HG02943 (cell line): ENCODE measurements at regions not wholly inside any gene's neighbourhood (a gene's known extent, or its start where the extent isn't known, plus 50 kb on each side); places are given as distances from the start of the nearest gene placed in this dataset.
"Not testable (repeated sequence)": the region's sequence is repeated elsewhere in the genome, so short reads cannot be mapped to it uniquely, and the experiment has no call there.

Experiments
- ATAC-seq: cut with Tn5 transposase; IDR thresholded peaks from one replicate; pipeline ENCODE4 v1.9.1; 2021; ENCODE audit warnings: mild to moderate bottlenecking, low read depth, moderate library complexity; ENCODE audit not compliant: unreplicated experiment

DNA sequence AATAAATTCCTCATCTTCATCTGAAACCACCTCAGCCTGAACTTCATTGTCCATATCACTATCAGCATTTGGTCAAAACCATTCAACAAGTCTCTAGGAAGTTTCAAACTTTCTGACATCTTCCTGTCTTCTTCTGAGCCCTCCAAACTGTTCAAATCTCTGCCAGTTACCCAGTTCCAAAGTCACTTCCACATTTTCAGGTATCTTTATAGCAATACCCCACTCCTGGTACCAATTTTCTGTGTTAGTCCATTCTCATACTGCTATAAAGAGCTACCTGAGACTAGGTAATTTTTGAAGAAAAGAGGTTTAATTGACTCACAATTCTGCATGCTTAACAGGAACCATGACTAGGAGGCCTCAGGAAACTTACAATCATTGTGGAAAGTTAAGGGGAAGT lies 250.4 kb downstream of the SLITRK6 start:
- ATAC-seq: not testable (repeated sequence)

DNA sequence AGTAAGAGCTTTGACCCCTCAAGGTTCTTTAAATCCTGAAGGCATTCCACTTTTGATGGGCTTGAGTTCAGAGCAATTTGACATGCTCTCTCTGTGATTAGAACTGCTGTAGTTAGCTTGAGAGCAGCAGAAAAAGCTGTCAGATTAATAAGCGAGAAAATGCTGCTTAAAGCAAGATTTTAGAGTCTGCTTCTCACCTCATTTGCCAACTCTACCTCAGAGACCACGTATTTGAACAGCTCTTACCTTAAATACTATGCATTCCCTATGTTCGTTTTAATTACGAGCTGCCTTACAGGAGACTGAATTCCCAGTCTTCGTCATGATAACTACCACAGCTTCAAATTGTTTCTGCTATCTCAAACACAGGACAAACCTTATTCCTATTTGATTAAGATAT lies 253.4 kb downstream of the SLITRK6 start:
- no peak for ATAC-seq

DNA sequence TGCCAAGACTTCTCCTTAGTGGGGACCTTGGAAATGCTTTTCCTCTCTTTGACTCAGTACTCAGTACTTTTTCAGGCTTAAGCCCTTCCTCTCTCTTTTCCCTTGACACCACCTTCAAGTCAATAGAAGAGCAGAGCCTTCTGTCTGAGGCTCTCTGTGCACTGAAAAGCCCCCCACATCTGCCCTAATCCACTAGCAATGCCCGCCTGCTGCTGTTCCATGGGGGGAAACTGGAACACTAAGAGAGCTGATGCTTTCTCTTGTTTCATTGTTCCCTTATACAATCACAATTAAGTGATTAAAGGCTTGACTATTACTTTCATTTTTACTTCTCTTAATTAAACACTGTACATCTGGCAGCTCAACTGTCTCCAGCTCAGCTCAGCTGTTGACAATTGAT lies 254.5 kb downstream of the SLITRK6 start:
- ATAC-seq: no peak

DNA sequence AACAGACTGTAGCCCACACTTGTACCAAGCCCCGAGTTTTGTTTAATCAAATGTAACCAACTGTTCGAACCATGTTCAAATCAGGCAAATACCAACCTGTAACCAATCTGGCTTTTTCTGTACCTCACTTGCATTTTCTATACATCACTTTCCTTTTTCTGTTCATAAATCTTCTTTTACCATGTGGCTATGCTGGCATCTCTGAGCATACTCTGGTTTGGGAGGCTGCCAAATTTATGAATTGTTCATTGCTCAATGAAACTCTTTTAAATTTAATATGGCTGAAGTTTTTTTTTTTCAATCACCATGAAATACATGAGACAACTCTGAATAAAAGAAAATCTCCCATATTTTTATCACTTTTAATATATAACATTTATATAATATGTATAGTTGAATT lies 256.1 kb downstream of the SLITRK6 start:
- no peak for ATAC-seq

DNA sequence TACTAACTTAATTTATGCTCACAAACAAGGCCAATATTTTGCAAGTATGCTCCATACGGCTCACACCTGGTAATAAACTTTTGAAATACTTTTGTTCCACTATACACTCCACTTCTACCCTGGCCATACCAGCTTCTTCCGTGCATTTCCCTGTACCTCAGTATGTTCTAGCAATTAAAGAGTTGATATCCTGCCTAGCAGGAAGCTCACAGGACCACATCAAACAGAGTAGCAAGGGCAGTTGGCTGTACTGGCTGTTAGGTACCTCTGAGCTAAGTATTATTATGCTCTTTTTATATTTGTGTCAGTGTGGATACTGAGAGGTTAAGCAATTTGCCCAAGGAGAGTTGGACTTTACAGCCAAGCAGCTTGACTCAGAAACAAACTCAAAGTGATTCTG lies 257.7 kb downstream of the SLITRK6 start:
- no peak for ATAC-seq

DNA sequence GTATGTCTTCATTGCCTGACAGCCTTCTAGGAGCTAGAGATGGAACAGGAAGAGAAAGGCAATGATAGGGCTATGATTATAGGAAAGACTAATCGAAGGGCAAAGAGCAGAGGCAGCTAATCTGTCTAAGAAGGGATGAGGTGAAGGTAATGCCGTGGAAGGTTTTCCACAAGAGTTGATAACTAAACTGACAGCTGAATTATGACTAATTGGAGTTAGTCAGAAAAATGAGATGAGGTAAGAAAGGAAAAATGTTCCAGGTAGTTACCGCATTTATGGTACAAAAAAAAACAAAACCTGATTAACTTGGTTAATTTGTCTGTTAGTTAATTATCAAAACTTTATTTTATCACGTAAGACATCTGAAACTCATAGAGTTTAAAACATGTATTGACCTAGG lies 260.3 kb downstream of the SLITRK6 start:
- ATAC-seq: no peak

DNA sequence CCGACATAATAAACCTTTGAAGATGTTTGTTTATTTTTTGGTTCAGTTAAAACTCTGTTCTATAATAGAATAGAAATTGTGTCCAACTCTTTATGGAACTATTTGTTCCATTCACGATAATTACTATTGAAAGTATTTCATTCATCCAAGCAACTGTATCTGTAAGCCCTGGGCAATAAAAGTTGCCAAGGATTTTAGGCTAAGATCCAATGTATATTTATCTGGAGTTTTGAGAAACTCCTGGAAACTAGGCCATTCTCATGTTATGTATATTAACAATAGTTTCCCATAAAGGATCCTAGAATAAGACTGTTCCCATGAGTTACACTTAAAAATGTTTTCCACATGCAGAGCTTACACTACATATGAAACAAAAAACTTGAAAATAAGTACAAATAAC lies 261.6 kb downstream of the SLITRK6 start:
- no peak for ATAC-seq

DNA sequence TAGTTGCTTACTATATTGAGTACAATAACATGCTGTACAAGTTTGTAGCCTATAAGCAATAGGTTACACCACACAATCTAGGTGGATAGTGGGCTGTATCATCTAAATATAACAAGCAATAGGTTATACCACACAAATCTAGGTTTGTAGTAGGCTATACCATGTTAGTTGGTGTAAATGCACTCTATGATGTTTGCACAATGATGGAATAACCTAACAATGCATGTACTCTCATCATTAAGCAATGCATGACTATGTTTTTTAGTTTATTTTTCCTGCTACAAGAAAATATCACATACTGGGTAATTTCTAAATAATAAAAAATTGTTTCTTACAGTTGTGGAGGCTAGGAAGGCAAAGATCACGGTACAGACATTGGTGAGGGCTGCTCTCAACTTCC lies 262.5 kb downstream of the SLITRK6 start:
- no peak for ATAC-seq

DNA sequence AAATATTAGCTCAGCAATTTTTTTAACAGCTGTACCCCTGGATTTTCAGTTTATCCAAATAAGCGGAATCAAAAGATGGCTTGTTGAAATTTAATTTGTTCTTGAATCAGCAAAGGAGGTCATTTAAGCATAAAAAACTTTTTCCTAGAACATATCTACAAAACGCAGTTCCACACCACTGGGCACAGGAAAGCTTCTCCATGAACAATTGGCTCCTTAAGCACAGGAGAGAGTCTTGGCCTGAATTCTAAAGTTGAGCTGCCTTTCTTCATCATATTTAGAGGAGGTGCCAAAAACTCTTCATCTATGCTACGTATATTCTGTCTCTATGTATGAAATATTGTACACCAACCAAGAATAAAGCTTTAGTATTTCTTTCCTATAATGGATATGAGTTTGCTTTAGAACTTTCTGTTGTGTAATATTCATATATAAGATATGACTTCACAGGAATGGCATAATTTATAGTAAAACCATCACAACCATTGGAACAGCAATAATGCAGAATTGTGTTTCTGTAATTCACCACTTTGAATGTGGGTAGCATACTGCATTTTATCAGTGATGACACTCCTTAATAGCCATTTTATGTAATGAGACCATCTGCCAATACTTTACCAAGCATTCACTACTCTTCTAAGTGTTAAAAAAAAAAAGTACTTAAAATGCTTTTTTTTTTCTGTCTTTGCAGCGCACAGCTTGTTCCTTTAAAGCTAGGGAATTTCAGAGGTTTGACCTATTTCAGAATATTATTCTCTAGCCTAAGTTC lies 263.7 kb downstream of the SLITRK6 start:
- no peak for ATAC-seq

DNA sequence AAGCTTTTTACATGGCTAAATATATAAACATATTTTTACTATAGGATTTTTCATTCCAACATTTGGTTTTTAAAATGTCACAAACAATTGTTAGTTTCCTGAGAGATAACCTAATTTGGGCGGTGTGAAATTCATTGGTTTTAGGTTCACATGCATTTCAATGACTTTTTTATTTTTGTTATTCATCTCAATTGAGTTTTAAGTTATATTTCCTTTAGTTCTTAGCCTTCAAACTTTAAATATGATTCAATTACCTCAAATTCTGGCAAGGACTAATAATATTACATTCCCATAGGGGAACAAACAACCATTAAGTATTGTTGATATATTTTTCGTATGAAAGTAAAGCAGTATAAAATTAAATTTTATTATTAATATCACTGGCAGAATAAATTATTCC lies 265.3 kb downstream of the SLITRK6 start:
- no peak for ATAC-seq

DNA sequence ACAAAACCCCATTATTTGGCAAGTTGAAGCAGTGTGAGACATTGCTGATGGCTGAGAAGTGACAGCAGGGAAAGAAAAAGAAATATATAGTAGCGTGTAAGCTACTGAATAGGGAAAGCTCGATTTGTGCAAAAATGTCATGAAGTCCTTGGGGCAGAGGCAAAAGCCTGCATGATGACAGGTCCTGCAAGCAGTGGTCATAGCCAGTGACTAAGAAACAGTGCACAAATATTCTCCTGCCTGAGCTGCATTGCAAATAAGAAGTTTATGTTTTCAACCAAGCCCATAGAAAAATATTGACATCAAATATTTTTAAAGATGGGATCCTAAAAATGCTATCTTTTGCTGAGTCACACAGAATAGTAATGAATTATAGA lies 270.0 kb downstream of the SLITRK6 start:
- ATAC-seq: no peak

DNA sequence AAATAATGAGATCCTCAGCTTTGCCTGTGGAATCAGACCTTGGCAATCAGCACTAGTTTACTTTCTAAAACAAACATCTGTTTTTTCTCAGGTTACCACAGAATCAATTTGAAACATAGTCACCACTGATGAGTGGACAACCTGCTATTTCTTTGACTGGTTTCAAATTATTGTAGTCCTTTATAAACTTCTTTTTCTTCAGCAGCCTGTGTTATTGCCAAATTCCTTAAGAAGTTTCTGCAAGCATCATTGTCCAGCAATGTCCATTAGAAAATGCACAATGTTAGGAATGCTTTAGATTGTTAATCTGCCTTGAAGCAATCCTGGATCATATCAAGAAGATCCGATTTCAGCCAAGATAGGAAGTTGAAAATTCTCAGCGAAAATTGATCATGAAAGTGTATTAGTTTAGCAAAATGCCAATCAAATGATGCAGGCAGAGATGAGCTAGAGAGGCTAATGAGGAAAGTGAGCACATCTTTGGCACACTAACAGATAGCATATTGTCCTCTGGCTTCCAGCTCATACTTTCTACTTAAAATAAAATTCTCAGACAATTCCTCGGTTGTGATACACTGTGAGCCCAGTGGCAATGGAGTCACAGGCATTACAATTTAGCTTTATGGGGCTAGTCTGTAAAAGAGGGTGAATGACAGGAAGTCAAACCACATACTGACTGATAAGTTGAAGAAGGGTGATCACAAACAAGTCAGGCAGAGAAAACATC lies 270.6 kb downstream of the SLITRK6 start:
- no peak for ATAC-seq

DNA sequence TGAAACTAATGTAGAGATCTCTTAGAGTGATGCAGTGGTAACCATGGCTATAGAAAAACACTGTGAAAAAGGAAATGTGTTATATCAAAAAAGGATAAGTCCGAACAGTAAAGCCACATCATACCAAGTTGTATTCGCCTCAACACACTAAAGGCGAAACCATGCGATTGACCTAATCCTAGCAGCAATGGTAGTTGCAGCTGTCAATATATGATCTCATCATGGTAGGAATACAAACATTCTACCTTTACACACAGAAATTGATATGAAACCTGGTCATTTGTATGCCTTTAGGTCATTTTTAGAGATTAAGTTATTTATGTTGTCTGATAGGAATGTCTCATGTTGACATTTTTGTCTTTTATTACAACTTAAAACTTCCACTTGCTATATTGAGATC lies 271.9 kb downstream of the SLITRK6 start:
- ATAC-seq: no peak

DNA sequence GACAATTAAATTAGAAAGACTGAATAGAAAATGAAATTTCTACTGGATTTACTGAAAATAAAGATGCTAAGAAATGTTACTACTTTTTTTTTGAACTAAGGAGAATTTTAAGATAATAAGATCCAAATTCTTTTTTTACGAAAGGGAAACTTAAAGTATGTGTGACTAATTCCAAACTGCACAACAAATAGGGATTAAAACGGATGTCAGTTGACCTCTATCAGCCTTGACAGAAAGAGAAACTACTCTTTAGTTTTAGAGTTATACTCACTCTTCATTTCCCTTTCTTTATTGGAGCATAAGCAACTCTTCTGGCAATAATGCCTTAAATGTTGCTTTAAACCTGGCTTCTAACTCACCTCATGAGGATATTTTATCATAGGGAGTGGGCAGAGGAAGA lies 273.8 kb downstream of the SLITRK6 start:
- ATAC-seq: no peak

DNA sequence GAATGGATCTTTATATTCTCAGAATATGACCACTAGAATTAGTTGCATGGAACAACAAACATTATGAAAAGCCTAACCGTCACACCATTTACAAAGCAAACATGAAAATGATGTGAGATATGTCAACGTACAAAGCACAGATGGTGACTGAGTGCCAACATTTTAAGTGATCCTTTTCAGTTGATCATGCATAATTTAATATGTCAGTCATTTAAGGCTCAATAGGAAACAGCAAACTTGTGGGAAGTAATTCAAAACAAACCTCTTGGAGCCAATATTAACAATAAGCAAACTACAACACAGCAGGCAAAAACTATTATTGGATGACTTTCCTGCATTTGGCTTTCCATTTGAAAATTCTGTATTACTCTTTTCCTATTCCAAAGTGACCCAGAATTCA lies 277.6 kb downstream of the SLITRK6 start:
- ATAC-seq: no peak

DNA sequence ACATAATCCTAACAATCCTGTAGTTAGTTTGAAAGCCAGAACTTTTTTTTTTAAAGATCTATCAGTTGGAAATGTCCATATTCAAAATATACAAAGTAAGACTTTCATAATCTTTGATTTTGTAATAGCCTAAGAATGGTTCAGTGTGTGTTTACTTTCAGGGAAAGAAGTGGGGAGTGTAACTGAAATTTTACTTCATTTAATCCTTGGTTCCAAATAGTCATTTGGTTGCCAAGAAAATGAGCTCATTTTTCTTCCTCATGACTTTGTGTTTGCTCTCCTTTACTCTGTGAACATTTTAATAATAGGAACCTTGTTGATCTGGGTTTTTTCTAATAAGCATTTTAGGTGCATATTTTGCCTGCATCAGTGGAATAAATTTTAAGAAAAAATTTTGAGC lies 278.8 kb downstream of the SLITRK6 start:
- no peak for ATAC-seq

DNA sequence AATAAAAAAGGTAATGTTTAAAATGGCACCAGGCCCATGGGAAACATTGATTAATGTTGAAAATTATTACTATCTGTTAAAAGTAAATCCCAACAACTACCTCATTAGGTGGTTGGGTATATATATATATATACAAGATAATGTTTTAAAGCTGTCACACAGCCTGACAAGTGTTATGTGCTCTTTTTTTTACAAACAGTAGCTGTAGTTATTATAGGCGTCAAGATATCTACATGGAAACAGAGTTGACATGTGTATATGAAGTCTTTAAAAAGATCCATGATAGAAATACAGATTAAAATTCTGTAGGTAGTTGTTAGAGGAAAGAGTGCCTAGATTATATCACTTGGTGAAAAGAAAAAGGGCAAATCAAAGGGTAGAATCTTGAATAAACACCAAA lies 279.9 kb downstream of the SLITRK6 start:
- no peak for ATAC-seq

DNA sequence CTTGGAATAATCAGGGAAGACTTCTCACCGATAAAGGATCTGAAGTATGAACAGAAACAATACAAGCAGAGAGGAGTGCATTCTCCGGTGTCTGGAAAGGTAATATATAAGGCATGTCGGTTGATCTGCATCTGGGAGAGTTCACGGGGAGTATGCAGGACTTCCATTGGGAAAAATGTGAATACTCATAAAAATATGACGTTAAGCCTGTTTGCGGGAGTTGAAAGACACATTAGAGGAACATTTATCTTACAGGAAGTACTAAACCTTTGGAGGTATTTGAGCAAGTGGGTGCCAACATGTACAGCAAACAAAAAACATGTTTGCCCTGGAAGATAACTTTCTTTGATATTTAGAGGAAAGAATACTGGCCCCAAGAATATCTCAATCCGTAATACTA lies 286.8 kb downstream of the SLITRK6 start:
- no peak for ATAC-seq

DNA sequence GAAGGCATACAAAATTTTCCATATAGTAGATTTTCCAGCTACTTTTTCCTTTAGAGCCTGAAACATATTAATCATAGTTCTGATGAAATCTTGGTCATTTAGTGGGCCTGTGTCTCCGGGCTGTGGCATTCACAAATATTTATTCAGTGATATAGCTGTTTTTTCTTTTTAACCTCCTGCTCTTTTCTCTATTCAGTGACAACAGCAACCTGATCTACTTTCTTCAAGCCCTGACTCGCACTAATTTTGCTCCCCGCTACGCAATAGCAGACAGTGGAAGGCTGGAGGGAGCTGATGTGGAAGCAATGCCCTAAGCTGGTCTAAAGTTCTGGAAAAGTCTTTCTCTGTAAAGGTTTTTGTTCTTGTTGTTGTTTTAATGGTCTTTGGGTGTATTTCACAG lies 289.7 kb downstream of the SLITRK6 start:
- ATAC-seq: no peak

DNA sequence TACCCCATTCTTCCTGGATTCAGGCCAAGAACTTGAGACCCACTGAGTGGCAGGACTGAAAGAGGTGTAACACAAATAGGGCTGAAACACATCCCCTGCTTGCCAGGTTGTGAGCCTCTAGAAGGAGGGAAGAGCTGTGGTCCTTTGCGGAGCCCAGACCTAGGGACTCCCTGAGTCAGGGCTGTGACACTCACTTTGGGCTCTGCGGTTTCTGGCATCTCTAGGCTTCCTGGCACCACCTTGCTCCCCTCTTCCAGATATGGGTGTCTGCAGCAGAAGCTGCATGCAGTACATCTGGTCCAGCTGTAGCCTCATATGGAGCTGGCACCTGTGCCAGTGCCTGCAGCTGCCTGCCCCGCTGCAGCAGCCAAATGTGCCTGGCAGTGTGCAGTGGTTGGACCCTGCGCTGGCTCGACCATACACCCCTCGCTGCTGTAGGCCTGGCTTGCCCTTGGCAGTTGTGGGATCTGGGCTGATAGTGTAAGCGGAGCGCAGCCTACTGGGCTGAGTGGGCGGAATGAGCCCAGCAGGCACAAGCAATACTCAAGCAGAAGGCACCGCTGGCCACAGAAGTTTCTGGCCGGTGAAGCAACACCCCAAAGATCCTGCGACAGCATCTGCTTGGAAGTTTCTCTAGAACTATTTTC lies 290.4 kb downstream of the SLITRK6 start:
- ATAC-seq: no peak

DNA sequence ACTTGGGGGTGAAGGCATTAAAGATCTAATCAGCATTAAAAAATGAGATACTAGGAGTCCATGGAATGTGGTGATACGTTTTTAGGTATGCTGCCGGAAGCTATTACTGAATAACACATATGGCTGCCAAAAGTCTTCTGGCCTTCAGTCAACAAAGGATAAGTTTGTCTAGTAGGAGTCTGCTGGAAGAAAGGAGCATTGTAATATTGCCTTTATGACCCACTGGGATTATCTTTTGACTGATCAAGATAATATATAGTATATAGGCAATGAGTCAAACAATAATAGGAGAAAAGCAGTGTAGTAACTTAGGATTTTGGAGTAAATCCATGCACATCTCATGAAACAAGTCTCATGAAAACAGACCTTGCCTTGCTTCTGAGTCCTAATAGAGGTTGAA lies 295.4 kb downstream of the SLITRK6 start:
- no peak for ATAC-seq

DNA sequence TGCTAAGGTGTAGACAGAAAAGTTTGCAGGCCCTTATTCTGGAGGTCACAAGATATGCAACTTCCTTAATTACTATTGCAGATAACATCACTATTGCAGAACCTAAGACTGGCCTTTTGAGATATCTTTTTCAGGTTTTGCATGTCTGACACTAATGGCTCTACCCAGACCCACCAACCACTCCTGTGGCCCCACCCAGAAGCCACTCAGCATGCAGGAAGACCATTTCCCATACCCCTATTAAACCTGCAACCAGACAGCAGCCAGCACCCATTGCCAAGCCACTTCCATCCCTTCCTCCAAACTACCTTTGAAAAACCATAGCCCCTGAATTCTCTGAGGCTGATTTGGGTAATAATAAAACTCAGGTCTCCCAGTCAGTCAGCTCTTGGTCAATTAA lies 297.6 kb downstream of the SLITRK6 start:
- no peak for ATAC-seq
